Urinary bladder (tissue), 3 donors: ENCODE measurements at regions not wholly inside any gene's neighbourhood (a gene's known extent, or its start where the extent isn't known, plus 50 kb on each side); places are given as distances from the start of the nearest gene placed in this dataset.
"Not testable (repeated sequence)": the region's sequence is repeated elsewhere in the genome, so short reads cannot be mapped to it uniquely, and the experiment has no call there.

Source experiments
- DNase-seq: peaks from one replicate; pipeline ENCODE4 v3.0.0-alpha.2; 2015; ENCODE audit errors: extremely low spot score
- H3K27ac ChIP-seq: one replicate; pipeline ENCODE4 v1.5.1; 2013; ENCODE audit warnings: low read depth, mild to moderate bottlenecking, moderate library complexity
- H3K36me3 ChIP-seq: one replicate; pipeline ENCODE4 v1.6.1; 2013; ENCODE audit warnings: mild to moderate bottlenecking, moderate library complexity; ENCODE audit not compliant: insufficient read depth
- H3K4me1 ChIP-seq: one replicate; pipeline ENCODE4 v1.6.1; 2013; ENCODE audit warnings: mild to moderate bottlenecking, moderate library complexity; ENCODE audit not compliant: insufficient read depth
- H3K4me3 ChIP-seq: one replicate; pipeline ENCODE4 v1.5.1; 2013; ENCODE audit warnings: low read depth, low read length
- WGBS: extraction: QIAGEN DNeasy Blood & Tissue Kit; methylation state at CpG from one replicate; pipeline ENCODE4 v1.1.7; 2013; 5-methylcytosine and 5-hydroxymethylcytosine counted together
- donor health status: healthy with polysubstance abuse.
- donor health status: healthy.

- peak; percentile 17 for DNase-seq
- 61% methylated on average over 5 of the region's 5 CpGs for WGBS
- no peaks in the 10 kb centered on the region for H3K36me3 ChIP-seq
- H3K27ac ChIP-seq = no peak overlapping the region
- no peak overlapping the region for H3K4me3 ChIP-seq
- H3K4me1 ChIP-seq = no peaks in the 10 kb centered on the region
Observed at GRCh38 chr1:208475951-208476845, 232.0 kb upstream of the PLXNA2 start.

DNA sequence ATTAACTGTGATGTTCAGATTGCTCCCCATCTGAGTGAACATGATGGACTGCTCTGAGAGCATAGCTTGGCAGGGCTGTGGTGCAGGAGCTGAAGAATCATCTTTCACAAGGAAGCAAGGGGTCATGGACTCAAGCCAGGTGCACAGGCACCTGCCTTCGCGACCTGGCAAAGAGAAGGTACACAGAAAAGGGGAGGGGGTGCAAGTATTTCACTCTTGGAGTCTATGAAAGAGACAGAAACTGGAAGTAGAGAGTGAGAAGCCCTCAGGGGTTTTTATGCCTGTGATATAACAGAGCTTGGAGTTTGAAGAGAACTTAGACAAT lies 232.6 kb upstream of the PLXNA2 start:
- H3K4me3 ChIP-seq = no peak overlapping the region
- no peak overlapping the region for H3K27ac ChIP-seq
- H3K36me3 ChIP-seq = no peaks in the 10 kb centered on the region
- DNase-seq = no peak
- 65% methylated on average over 2 of the region's 2 CpGs for WGBS
- no peaks in the 10 kb centered on the region for H3K4me1 ChIP-seq

DNA sequence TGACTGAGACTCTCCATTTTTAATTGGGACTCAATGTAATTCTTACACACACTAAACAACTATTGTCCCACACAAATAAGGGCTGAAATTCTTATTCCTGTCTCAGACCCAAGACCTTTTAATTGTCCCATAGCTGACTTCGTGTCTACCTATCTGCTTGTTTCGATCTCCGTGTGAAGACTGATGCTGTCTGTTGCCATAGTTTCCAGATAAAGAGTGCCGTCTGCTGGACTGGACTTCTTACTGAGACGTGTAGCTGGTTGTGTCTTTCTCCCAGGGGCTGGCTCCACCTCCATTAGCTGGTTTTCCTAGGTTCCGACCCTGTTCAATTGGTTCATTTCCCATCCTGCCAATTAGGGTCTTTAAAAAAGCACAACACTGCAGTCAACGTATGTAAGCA lies 235.3 kb upstream of the PLXNA2 start:
- H3K4me1 ChIP-seq = no peaks in the 10 kb centered on the region
- no peak overlapping the region for H3K27ac ChIP-seq
- no peaks in the 10 kb centered on the region for H3K36me3 ChIP-seq
- WGBS = 66% methylated on average over 7 of the region's 7 CpGs
- H3K4me3 ChIP-seq = no peak overlapping the region
- no peak for DNase-seq

DNA sequence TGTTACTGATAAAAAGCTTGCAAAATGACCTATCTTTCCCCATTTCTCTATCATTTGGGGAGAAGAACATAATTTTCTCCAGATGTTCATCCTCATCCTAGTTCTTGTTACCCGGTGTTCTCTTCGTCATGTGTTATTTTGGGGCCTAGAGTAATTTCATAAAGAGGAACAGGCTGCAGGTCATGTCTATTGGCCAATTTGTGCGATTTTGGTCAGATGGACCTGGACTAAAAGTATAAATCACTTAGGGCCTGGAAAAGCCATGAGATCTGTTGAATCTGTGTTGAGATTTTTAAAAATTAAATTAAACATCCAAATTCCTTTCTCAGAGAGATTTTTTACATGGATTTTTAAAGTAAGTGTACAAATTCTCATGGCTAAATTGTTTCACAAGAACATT lies 241.3 kb upstream of the PLXNA2 start:
- 79% methylated on average over 3 of the region's 3 CpGs for WGBS
- Histone ChIP-seq H3K4me1 (no peaks in the 10 kb centered on the region), H3K36me3 (no peaks in the 10 kb centered on the region), H3K4me3 (no peak overlapping the region), H3K27ac (no peak overlapping the region)
- no peak for DNase-seq

GRCh38 chr1:208486677-208487076 lies 242.5 kb upstream of the PLXNA2 start:
- Histone ChIP-seq H3K27ac (no peak overlapping the region), H3K36me3 (no peaks in the 10 kb centered on the region), H3K4me3 (no peak overlapping the region), H3K4me1 (no peaks in the 10 kb centered on the region)
- DNase-seq = no peak

DNA sequence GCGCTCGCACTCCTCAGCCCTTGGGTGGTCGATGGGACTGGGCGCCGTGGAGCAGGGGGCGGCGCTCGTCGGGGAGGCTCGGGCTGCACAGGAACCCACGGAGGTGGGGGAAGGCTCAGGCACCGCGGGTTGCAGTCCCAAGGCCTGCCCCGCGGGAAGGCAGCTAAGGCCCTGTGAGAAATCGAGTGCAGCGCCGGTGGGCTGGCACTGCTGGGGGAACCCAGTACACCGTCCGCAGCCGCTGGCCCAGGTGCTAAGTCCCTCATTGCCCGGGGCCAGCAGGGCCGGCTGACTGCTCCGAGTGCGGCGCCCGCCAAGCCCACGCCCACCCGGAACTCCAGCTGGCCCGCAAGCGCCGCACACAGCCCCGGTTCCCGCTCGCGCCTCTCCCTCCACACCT lies 244.2 kb upstream of the PLXNA2 start:
- DNase-seq, H3K4me3 ChIP-seq, H3K27ac ChIP-seq, H3K4me1 ChIP-seq, H3K36me3 ChIP-seq: not testable (repeated sequence)
- WGBS = 94% methylated on average over 31 of the region's 36 CpGs

- no peak overlapping the region for H3K27ac ChIP-seq
- H3K4me3 ChIP-seq = no peak overlapping the region
- 86% methylated on average over 12 of the region's 12 CpGs for WGBS
- no peak for DNase-seq
- H3K36me3 ChIP-seq = no peaks in the 10 kb centered on the region
- H3K4me1 ChIP-seq = no peaks in the 10 kb centered on the region
Observed at GRCh38 chr1:208496467-208497371, 252.5 kb upstream of the PLXNA2 start.

DNA sequence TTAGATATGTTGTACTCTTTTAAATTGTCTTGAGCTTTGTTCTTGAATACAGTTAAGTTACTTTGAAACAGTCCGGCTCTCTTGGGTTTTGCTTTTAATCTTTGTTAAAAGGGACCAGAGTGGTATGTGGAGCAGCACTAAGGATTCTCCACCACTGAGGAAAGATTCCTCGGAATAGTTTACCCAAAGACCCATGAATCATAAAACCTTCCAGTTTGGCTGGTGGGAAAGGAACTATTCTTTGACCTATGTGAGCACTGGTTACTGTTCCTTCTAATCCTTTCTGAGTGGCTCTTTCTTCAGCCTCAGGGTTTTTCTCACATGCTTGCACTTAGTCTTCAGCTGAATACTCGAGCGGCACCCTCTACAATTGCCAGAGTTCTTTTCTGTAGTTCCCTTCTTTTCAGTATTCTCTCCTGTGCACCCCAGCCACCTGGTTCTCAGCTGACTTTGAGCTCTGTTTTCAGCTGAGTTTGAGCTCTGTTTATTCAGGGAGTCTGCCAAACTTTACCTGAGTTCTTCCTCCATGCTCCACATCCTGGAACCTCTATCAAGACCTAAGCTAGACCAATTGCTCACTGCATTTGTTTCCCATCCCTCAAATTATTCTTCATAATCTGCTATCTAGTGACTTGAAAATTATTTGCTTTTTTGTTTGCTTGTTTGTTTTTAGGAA lies 253.8 kb upstream of the PLXNA2 start:
- Histone ChIP-seq H3K4me1 (no peaks in the 10 kb centered on the region), H3K27ac (no peak overlapping the region), H3K4me3 (no peak overlapping the region), H3K36me3 (no peaks in the 10 kb centered on the region)
- WGBS = 79% methylated on average over 4 of the region's 4 CpGs
- DNase-seq = no peak

DNA sequence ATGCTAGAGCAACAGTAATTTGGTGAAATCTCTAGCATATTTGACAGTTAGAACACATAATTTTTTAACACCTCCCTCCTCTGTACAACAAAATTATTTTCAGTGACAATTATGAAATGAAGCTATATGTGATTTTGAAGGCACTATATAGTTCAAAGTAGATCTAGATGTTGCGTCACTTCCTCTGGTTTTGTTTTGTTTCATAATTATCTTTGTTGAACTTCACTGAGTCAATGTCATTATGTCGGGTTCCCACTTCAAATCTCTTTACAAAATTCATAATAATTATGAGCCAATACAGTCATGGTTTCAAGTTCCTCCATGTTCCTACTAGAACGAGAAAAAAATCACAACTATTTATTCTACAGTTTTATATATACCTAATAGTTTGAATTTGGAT lies 254.8 kb upstream of the PLXNA2 start:
- DNase-seq = no peak
- no peak overlapping the region for H3K4me3 ChIP-seq
- WGBS = 83% methylated on average over 3 of the region's 3 CpGs
- no peaks in the 10 kb centered on the region for H3K36me3 ChIP-seq
- H3K4me1 ChIP-seq = no peaks in the 10 kb centered on the region
- no peak overlapping the region for H3K27ac ChIP-seq

DNA sequence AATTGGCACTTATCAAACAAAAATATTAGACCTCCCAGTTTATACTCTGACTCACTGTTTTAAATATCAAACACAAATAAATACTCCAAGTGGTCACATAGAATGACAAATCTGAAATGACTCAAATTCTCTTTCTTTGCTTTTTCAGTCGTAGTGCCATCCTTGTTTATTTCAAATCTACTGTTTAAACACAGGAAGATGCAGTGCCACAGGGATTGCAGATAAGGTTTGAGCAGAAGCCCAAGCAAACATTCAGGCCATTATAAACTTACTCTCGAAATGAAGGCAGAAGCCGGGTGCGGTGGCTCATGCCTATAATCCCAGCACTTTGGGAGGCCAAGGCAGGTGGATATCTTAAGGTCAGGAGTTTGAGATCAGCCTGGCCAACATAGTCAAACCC lies 255.4 kb upstream of the PLXNA2 start:
- no peak overlapping the region for H3K27ac ChIP-seq
- no peaks in the 10 kb centered on the region for H3K36me3 ChIP-seq
- no peak overlapping the region for H3K4me3 ChIP-seq
- no peak for DNase-seq
- H3K4me1 ChIP-seq = no peaks in the 10 kb centered on the region
- WGBS = 75% methylated on average over 4 of the region's 4 CpGs

DNA sequence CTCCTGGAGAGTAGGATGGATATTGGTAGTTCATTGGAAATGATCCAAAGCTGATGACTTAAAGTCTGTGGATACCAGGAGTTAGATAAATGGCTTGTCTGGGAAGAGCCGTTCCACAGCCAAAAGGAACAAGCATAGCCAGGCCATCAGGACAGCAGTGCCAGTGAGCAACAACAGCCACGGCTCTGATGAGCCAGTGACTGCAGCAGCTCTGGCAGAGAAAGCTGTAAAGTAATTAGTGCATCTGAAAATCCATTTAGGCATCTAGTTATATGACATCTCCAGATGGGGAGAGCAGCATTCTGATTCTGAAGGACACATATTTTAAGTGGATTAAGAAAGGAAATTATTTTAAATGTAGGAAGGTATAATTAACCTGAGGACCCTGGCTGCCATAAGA lies 256.2 kb upstream of the PLXNA2 start:
- H3K4me3 ChIP-seq = no peak overlapping the region
- no peaks in the 10 kb centered on the region for H3K36me3 ChIP-seq
- H3K27ac ChIP-seq = no peak overlapping the region
- DNase-seq = no peak
- WGBS = 27% methylated on average over 2 of the region's 2 CpGs
- no peaks in the 10 kb centered on the region for H3K4me1 ChIP-seq

DNA sequence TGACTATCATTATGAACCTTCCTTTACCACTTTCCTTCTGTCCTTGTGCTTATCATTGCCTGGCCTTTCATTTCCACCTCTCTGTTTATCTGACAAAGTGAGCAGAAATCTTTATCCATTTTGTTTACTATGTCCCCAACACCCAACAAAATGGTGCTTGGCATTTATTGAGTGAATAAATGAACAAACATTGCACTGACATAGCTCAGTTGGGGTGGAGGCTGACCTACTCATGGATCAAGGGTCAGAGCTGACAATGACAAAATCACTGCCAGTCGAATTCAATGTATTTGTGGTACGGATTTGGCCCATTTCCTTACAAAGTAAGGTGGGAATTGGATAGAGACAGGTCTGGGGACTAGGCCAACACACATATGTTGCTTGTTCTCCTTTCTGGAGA lies 257.4 kb upstream of the PLXNA2 start:
- Histone ChIP-seq H3K36me3 (no peaks in the 10 kb centered on the region), H3K4me3 (no peak overlapping the region), H3K27ac (no peak overlapping the region), H3K4me1 (no peaks in the 10 kb centered on the region)
- no peak for DNase-seq
- 70% methylated on average over 2 of the region's 2 CpGs for whole genome bisulfite sequencing

DNA sequence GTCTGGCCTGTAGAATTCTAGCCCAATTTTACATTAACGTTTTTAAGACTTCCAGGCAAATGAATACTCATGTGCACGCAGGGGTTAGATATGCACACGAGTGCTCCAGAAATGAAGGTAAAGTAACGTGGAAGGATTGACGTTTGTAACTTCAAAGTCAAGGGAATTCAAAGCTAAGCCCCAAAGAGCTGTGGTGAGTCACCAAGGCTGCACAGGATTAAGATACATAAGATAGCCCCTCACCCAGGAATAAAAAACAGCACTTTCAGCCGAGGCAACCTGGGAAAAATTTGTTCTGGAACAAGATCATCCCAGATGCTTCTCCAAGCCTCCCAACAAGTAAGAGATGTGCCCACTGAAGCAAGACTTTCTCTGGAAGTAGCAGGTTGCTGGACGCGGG lies 259.6 kb upstream of the PLXNA2 start:
- no peaks in the 10 kb centered on the region for H3K4me1 ChIP-seq
- WGBS = 67% methylated on average over 8 of the region's 8 CpGs
- H3K4me3 ChIP-seq = no peak overlapping the region
- no peak overlapping the region for H3K27ac ChIP-seq
- H3K36me3 ChIP-seq = no peaks in the 10 kb centered on the region
- DNase-seq = no peak

GRCh38 chr1:208506812-208507211 lies 262.6 kb upstream of the PLXNA2 start:
- Histone ChIP-seq H3K4me3 (no peak overlapping the region), H3K36me3 (no peaks in the 10 kb centered on the region), H3K4me1 (no peaks in the 10 kb centered on the region), H3K27ac (no peak overlapping the region)
- 95% methylated on average over 2 of the region's 2 CpGs for WGBS
- DNase-seq = no peak
